ENCODE measurements at regions not wholly inside any gene's neighbourhood (a gene's known extent, or its start where the extent isn't known, plus 50 kb on each side); places are given as distances from the start of the nearest gene placed in this dataset.
A peak's percentile ranks its signal among the peaks of the same experiment; 100 is the strongest.

- H3K27ac Mint-ChIP-seq, result peak overlapping the region in 1 of 3 experiments; percentile 30
- H3K4me1 Mint-ChIP-seq, result peaks cover 11% of the 10 kb centered on the region
- H3K4me3 Mint-ChIP-seq, result no peak overlapping the region
- peaks cover 4% of the 10 kb centered on the region for H3K27me3 Mint-ChIP-seq (ENCODE audit: low read depth)
- H3K36me3 Mint-ChIP-seq (ENCODE audit: low read depth), result no peaks in the 10 kb centered on the region
- no peak for TF ChIP-seq CTCF (IDR thresholded peaks at IDR 0.05; ENCODE audit: unreplicated experiment in 3 of 3)
- H3K9me3 Mint-ChIP-seq, result no peaks in the 10 kb centered on the region
Observed at GRCh38 chr16:80442779-80443178, 98.0 kb upstream of the DYNLRB2 start.

- no peak for TF ChIP-seq CTCF (IDR thresholded peaks at IDR 0.05; ENCODE audit: unreplicated experiment in 3 of 3)
- H3K27me3 Mint-ChIP-seq (ENCODE audit: low read depth), result peaks cover 4% of the 10 kb centered on the region
- no peaks in the 10 kb centered on the region for H3K9me3 Mint-ChIP-seq
- peaks cover 11% of the 10 kb centered on the region for H3K4me1 Mint-ChIP-seq
- H3K36me3 Mint-ChIP-seq (ENCODE audit: low read depth), result no peaks in the 10 kb centered on the region
- no peak overlapping the region for H3K4me3 Mint-ChIP-seq
- H3K27ac Mint-ChIP-seq, result no peak overlapping the region
Observed at GRCh38 chr16:80441935-80442334, 98.9 kb upstream of the DYNLRB2 start.

GRCh38 chr16:80440667-80441066, 100.1 kb upstream of the DYNLRB2 start:
- Mint-ChIP-seq H3K9me3 (no peaks in the 10 kb centered on the region), H3K27me3 (ENCODE audit: low read depth) (peaks cover 4% of the 10 kb centered on the region), H3K4me1 (peaks cover 11% of the 10 kb centered on the region), H3K36me3 (ENCODE audit: low read depth) (no peaks in the 10 kb centered on the region), H3K27ac (peak overlapping the region in 1 of 3 experiments; percentile 10), H3K4me3 (no peak overlapping the region)
- TF ChIP-seq CTCF (IDR thresholded peaks at IDR 0.05; ENCODE audit: unreplicated experiment in 3 of 3), result no peak

GRCh38 chr16:80437707-80438106, 103.1 kb upstream of the DYNLRB2 start:
- peaks cover 14% of the 10 kb centered on the region for H3K27me3 Mint-ChIP-seq (ENCODE audit: low read depth)
- peak overlapping the region in 1 of 3 experiments; percentile 10 for H3K27ac Mint-ChIP-seq
- no peak for TF ChIP-seq CTCF (IDR thresholded peaks at IDR 0.05; ENCODE audit: unreplicated experiment in 3 of 3)
- H3K4me1 Mint-ChIP-seq, result peaks cover 7% of the 10 kb centered on the region
- no peaks in the 10 kb centered on the region for H3K36me3 Mint-ChIP-seq (ENCODE audit: low read depth)
- H3K9me3 Mint-ChIP-seq, result no peaks in the 10 kb centered on the region
- no peak overlapping the region for H3K4me3 Mint-ChIP-seq

GRCh38 chr16:80436510-80436909, 104.3 kb upstream of the DYNLRB2 start:
- TF ChIP-seq CTCF (IDR thresholded peaks at IDR 0.05; ENCODE audit: unreplicated experiment in 3 of 3), result no peak
- Mint-ChIP-seq H3K4me3 (no peak overlapping the region), H3K36me3 (ENCODE audit: low read depth) (no peaks in the 10 kb centered on the region), H3K4me1 (no peaks in the 10 kb centered on the region), H3K9me3 (no peaks in the 10 kb centered on the region), H3K27me3 (ENCODE audit: low read depth) (peaks cover 14% of the 10 kb centered on the region), H3K27ac (no peak overlapping the region)

- H3K27ac Mint-ChIP-seq, result no peak overlapping the region
- peaks cover 10% of the 10 kb centered on the region for H3K9me3 Mint-ChIP-seq
Observed at GRCh38 chr16:80433623-80434022, 107.2 kb upstream of the DYNLRB2 start.

More at GRCh38 chr16:80433623-80434022, 107.2 kb upstream of the DYNLRB2 start:
- H3K4me1 Mint-ChIP-seq, result no peaks in the 10 kb centered on the region
- no peaks in the 10 kb centered on the region for H3K36me3 Mint-ChIP-seq (ENCODE audit: low read depth)
- H3K4me3 Mint-ChIP-seq, result no peak overlapping the region
- no peak for TF ChIP-seq CTCF (IDR thresholded peaks at IDR 0.05; ENCODE audit: unreplicated experiment in 3 of 3)
- peaks cover 14% of the 10 kb centered on the region for H3K27me3 Mint-ChIP-seq (ENCODE audit: low read depth)

Data from nephron (organoid).